ENCODE measurements at regions not wholly inside any gene's neighbourhood (a gene's known extent, or its start where the extent isn't known, plus 50 kb on each side); places are given as distances from the start of the nearest gene placed in this dataset.
A peak's percentile ranks its signal among the peaks of the same experiment; 100 is the strongest.

DNA sequence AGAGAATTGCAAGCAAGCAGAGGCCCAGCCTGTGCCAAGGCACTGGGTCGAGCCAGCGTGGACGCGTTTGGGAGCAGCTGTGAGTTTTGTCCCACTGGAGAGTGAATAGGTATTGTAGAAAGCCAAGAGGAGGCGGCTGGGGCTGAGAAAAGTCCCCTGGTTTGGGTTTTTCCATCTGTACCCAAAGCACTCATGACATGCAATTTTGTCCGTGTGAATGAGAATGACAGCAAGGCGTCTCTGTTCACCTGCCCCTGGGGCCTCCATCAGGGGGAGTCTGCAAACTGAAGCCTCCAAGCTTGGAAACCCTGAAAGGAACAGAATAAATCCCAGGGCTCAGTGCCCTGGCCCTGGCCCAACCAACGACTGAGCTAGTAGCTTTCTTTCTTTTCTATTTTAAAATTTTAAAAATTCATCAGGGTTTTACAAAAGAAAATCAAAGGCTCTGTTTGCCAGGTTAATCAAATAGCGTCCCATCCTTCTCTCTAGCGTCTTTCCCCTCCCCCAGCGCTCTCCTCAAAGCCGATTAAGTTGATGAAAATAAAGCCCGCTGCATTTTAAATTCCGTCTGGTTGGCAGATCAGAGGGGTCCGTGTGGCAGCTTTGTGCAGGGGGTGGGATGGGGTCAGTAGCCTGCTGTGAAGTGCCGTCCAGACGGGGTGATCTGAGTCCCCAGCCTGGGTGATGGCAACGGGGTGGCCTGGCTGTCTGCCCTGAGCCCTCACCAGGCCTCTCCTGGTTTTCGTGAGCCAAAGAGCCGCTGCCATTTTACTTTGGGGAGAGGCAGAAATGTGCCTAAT, 171.0 kb downstream of the KATNIP start:
- DNase-seq, result no peak

DNA sequence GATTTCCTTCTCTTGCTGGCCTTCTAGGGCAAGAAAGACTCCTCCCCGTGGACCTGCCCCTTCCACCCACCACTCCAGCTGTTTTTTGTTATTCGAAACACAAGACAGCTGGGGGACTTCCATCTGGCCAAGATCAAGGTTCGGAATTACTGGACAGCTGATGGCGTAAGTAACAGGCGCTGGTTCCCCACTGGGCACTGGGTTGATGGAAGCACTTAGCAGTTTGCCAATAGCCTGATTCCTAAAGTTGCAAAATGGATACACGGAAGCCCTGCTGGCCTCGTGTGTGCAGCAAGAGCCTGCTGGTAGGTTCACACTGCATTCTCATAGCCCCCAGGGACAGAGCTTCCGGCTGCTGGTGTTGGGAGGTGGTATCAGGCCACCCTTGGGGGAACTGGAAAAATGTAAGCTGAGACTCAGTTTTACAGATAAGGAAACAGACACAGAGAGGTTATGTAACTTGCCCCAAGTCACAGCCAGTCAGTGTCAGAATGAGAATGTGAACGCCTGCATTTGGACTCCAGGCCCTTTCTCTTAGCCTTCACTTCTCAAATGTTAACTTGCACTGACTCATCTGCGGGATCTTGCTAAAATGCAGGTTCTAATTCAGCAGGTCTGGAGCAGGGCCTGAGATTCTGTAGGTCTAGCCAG, 171.7 kb downstream of the KATNIP start:
- DNase-seq, result peak in 1 of 2 donors; percentile 15

DNA sequence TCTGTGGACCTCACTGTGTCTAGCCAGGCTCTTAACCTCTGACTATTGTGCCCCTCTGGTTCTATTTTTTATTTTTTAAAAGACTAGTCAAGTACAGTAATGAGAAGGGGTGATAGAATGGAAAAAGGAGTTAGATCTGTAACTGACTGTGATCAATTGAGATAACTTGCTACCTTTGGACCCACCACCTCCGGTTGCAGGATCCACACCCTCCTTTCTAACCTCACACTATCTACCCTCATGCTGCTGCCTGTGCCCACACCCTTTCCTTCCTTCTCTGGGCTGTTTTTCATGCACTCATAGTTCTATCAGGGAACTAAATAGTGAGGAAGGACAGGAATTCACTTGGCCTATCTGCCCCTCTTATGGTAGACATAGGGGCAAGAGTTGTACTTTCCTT, 172.3 kb downstream of the KATNIP start:
- DNase-seq, result no peak

DNA sequence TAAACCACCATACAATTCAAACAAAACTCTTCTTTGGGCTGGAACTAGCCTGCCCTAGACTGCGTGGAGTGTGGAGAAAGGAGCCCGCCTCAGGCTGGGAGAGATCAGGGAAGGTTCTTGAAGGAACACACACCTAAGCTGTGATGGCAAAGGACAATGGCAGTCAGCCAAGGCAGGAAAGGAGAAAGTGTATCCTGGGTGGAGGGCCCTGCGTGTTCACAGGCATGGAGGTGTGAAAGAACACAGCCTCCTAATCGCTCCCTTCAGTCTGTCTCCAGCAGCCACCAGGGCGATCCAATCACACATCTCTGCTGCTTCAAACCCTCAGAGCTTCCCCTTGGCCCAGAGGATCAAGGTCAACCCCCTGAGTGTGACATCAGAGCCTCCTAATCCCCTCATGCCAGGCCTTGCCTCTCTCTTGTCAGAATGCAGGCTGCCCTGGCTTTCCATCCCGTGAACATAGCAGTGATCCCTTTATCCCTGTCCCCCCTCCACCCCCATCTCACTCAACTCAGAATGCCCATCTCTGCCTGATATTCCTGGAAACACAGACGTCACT, 173.0 kb downstream of the KATNIP start:
- no peak for DNase-seq

DNA sequence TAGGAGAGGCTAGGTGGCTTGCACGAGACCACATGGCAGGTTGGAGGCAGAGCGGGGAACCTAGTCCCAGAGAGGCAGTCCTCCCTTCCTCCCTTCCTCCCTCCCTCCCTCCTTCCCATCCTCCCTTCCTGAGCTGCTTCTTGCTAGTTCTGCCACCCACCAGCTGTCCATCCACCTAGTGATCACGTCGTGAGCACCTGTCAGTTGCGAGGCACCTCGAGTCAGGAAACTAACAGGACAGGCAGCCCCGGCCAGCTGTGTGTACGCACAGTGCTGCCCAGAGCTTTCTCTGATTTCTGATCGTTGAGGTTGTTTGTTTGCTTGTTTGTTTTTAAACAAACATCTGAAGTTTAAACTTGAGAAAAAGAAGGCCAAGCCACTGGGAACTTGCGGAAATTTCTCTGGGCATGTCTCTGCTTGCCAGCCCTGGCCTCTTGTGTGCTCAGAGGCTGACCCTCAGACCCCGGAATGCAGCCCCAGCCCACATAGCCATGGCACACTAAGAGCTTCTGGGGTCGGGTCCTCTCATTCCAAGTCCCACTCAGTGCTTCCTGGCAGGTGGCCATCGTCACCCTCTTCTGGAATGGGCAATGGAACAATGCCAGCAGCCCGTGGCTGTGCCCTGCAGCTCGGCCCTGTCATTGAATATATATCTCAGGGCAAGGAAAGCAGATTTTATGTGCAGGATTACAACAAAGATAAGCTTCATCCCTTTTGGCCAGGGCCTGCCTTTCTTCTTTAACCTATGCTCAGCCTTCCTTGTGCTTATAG, 174.0 kb downstream of the KATNIP start:
- no peak for DNase-seq

DNA sequence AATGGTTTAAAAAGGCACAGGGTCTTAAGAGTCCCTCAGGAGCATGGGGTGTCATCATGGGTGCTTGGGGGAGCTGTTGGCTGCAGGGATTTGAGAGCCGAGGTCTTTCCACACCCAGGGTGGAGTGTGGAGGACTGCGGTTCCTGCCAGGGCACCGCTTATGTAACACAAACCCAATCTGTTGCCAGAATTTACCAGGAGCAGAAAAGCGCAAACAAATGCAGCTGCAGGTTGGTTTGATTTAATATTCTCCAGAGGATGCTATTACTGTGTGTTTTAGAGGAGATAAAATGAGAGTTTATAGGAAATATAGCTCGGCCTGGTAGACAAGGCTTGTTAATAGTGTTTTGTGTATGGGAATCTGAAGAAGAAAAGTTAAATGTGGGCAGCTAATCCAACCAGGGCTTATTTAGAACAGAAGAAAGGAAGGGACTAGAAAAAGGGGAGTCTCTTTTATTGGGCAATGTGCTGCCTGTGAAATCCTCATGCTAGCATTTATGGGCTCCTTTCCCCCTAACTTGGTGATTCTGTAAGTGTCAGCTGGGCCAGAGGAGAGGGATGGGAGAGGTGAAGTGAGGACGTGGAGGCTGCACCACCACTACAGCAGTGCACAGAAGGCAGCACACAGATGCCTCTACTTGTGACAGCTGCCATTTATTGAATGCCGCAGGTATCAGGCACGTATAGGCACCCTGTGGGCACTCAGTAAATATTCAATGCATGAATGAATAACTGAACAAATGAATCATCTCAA, 174.7 kb downstream of the KATNIP start:
- no peak for DNase-seq

DNA sequence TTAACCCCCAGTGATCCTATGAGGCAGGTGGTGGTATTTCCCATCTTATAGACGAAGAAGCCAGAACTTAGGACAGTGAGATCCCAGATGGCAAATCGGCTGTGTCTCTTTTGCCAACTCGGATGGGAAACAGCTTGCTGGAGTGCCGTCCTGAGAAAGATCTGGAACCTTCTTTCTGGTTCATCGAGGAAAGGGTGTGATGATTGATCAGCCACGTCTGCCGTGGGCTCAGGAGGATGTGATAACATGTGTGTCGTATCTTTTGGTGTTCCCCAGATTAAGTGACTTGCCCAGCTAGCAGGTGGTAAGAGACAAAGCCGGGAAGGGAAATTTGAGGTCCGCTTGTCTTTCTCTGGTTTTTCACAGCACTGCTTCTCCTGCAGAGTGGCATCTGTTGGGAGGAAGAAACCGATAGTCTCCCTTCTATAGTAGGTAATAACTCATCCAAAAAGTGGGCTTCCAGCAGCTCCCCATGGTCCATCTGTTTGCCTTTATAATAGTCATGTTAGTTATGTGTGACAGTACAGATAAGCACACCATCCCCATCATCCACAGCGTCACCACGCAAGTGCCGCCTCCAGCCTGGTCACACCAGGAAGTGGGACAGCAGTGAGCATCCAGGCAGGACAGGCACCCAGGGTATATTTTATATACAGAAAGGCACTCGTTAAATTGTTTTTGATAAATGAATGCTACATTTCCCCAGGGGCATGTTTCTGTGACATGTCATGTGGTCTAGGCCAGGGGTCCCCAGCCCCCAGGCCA, 175.5 kb downstream of the KATNIP start:
- DNase-seq, result no peak

DNA sequence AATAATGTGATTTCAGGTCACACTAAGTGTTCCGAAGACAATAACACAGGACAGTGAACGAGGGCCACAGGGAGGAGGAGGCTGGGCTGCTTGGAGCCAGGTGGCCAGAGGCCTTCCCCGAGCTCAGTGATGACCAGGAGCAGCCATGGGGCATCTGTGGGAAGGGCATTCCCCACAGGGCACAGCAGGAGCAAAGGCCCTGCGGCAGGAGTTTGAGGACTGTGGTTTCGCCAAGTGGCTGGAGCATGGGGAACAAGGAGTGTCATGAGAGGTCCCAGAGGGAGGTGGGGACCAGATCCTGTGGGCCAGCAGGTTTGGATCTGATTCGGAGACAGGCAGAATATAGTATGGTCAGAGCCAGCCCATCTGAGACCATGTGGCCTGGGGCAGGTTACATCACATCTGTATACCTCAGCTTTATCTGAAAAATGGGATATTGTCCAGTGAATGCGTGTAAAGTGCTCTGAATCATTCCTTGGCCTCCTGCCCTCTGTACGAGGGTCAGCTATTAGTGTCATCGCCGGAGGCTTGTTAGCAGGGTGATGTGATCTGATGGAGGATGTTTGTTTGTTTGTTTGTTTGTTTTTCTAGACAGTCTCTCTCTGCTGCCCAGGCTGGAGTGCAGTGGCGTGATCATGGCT, 176.8 kb downstream of the KATNIP start:
- no peak for DNase-seq

DNA sequence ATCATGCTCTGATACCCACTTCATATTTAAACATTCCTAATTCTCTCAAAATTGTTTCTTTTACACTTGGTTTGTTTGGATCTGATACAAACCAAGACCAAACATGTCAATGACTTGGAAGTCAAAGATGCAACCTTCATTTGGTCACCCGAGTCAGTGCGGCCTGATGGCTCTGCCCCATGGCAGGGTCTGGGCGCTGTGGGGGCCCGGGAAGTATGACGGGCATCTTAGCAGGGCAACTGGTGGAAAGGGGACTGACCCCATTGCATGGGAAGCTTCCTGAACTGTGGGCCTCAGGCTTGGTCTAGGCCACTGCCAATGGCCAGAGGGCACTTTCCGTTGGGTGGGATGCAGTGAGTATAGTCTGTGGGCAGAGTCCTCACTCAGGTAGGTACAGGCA, 178.0 kb downstream of the KATNIP start:
- no peak for DNase-seq

DNA sequence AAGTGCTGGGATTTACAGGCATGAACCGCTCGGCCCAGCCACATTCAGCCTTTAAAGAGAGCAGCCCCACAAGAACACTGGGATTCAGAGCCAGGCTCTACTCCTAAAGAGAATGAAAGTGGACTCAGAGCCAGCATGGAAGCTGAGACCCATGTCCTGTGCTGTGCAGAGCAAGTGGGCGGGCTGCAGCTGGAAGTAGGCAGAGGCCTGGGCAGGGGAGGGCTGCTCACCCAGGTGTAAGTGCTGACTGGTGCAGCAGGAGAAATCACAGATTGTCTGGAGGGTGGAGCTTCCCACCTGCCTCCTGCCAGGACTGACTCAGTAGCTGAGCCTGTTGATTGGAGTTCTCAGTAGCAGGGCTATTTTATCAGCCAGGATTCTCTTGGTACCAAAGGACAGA, 178.7 kb downstream of the KATNIP start:
- DNase-seq, result no peak

DNA sequence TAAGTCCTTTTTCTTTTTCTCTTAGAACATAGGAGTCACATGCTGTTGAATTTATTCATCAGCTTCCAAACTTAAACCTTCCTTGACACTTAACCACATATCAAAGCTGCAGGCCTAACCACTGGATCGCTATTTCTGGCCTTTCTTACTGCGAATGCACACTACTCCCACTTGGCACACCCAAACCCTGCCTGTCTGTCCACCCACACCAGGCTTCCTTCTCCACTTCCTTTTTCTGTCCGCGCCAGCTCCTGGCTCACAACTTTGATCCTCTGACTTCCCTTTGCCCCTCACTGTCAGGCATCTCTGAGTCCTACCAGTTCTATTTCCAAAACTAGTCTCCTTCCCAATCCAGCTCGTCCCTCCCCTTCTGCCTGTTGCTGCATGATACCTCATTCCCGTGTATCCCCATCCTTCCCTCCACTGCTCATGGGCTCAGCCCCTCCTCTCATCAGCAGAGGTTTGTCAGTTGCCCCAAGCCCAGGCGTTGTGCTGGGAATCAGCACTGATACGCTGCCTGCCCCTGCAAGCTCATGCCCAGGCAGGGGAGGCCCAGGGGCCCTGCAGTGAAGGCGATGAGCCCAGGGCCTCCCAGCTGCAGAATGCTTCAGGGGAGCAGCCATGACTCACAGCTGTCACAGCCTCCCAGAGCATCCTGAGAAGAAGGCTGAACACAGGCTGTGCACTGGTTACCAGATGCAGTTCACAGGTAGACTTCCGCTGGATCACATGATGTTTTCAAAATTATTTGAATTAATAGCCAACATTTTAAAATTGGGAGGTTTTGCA, 179.8 kb downstream of the KATNIP start:
- DNase-seq, result peak; percentile 73 to 74

DNA sequence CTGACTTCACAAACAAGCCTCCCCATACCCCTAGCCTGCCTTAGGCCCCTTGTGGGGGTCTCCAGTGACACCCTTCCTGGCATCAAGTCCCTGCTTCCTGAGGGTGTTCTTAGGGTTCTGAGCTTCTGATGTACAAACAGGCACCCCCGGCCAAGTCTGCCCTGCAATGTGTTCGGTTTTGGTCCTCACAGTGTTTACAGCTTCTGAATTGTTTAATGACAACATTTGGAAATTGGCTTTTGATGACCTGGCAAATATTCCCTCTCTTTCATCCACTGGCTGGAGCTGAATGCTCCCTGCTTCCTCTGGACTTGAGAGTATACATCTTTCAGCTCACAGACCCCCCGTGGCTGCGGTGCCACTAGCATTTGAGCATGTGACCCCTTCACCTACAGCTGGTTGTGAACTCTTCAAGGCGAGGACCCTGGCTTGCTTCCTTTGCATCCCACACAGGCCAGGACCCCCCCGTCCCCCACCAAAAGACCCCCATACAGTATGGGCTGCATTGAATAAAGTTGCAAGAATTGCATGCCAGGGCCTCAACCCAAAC, 180.8 kb downstream of the KATNIP start:
- DNase-seq, result no peak

DNA sequence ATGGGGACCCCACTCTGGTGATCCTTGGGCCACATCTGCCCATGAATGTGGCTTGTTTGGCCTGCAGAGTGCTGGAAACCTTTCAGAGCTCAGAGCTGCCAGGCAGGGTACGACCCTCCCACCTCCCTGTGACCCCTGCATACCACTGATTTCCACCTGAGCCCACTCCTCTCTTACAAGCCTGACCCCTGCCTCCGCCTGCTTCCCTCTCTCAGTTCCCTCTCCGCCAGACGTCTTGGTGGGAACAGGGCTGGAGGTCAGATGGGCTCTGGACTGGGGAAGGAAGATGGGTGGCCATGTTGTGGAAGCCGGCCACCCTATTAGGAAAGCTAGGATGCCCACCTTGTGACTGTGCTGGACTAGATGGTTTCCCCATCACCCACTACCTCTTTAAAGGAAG, 185.1 kb downstream of the KATNIP start:
- no peak for DNase-seq

DNA sequence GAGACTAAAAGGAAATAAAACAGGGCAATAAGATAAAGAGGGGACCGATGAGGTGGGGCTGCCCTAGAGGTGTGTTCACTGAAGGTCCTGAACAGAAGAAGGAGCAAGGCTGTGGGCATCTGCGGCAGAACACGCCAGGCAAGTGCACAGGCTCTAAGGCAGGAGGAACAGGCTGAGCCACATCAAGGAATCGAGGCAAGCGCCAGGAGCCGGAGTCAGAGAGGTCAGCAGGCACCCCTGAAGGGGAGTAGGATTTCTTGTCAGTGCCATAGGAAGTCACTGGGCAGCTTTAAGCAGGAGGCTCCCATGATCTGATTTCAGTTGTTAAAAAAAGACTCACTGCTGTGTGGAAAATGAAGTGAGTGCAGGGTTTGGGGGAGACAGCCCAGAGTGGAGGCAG, 186.5 kb downstream of the KATNIP start:
- no peak for DNase-seq

DNA sequence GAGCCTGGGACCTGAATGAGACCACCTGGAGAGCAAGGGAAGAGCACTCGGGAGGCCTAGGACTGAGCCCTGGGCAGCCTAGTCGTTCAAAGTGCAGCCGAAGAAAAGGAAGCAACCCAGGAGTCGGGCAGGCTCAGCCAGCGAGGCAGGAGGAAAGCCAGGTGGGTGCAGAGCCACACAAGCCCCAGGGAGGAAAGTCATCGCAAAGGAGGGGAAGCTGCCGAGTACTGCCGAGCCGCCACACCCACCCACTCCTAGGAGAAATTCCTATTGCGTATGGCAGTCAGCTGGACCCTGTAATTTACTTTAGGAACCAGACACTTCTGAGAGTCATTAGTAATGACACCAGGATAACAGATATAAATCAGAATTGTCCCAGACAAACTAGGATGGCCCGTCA, 187.6 kb downstream of the KATNIP start:
- no peak for DNase-seq

Measured in inflammatory macrophage treated with lipopolysaccharide for 1 hour (primary cell).